GM19025 (cell line): ENCODE measurements at regions not wholly inside any gene's neighbourhood (a gene's known extent, or its start where the extent isn't known, plus 50 kb on each side); places are given as distances from the start of the nearest gene placed in this dataset.

Experiments
- ATAC-seq: cut with Tn5 transposase; IDR thresholded peaks from one replicate; pipeline ENCODE4 v1.9.1; 2021; ENCODE audit warnings: mild to moderate bottlenecking, low read depth, moderate library complexity; ENCODE audit not compliant: unreplicated experiment

DNA sequence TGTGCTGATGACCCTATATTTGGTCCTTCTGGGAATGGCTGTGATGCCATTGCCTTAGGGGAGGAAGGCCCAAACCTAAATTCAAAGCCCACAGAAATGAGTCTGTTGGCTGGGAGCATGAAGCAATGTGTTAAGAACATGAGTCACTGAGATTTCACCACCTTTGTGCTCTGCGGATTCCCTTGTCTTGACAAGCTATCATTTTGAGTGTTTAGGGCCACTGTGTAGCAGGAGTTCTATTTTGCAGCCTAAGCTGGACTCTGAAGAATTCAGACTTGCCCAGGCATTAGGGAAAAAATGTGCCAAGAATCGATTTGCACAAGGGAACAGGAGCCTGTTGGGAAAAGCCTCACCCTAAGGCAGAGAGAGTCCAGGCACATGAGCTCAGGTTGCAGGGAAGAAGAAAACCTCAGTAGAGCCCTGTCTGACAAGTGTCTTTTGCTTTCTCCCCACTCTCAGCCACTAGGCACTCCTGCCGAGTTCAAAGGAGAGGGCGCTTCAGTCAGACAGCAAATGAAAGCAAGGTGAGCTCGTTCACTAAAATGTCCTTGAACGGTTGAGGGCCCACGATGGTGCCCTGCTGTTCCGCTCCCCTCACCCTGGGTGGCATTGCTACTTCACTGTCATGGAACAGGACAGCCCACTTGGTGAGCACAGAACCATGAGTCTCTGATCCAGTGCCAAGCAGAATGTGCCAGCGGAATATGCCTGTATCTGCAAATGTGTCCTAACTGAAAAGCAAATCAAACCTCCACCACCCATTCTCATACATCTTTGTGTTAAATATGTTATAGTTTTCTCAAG lies 93.6 kb downstream of the PRLHR start:
- no peak for ATAC-seq

DNA sequence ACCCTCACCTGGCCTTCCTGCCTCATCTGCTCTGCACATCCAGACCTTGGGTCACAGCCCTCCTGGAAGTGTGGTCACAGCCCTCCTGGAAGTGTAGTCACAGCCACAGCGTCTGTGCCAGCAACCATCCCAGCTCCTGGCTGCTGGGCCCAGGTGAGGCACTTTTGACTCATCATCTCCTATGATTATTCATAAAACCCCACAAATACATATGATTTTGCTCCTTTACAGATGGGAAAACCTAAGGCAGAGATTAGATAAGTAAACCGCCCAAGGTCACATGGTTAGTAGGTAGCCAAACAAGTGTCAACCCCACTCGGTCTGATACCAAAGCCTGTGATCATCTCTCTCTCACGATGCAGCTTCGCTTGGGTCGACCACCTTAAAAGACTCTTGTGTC lies 94.3 kb downstream of the PRLHR start:
- ATAC-seq, result no peak

DNA sequence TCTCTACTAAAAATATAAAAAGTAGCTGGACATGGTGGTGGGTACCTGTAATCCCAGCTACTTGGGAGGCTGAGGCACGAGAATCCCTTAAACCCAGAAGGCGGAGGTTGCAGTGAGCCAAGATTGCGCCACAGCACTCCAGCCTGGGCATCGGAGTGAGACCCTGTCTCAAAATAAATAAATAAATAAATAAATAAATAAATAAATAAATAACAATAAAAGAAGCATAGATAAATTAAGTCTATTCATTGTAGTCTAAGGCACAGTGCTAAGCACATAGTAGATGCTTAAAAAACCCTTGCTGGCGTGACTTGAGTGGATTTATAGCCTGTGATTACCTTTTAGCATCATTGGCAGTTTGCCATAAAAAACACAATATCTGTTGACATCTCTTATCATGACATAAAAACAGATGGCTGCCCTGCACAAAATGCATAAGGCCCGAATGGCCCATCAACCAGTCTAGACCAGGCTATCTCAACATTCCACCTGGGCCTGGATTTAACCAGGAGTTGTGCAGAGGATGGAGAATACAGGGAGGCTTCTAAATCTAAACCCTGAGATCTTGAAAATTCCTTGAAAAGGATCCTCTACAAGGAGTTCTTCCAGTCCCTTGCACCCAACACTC lies 94.9 kb downstream of the PRLHR start:
- ATAC-seq, result no peak

DNA sequence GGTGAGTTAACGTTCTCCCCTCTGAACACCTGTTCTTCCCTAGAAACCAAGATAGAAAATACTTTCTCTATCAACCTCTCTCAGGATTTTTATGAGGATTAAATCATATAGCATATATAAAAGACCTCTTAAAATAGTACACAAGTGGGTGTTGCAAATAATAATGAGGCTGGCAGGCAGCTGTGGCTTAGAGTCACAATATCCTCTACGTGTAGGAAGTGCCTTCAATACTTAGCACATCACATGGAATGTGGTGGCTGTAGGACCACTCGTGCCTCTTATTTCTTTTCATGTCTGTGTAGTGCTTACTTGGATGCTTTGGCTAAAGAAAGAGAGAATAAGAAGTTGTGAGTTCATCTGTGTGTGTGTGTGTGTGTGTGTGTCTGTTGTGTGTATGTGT lies 96.3 kb downstream of the PRLHR start:
- no peak for ATAC-seq

DNA sequence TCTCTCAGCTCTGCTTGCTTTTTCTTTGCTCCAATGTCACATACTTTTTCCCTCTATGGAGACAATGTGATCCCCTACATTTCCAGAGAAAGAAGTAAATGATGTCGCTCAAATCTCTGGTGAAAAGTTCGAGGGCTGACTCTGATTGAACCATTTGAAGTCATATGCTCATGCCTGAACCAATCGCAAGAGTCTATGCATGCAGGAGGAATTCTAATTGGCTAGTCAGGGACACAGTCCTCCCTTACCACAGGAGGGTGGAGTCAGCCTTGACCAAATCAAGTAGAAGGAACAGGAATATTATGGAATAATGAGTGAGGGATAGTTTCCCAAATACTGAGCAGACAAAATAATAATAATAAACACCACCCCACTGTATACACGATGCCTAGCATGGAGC lies 96.8 kb downstream of the PRLHR start:
- no peak for ATAC-seq

DNA sequence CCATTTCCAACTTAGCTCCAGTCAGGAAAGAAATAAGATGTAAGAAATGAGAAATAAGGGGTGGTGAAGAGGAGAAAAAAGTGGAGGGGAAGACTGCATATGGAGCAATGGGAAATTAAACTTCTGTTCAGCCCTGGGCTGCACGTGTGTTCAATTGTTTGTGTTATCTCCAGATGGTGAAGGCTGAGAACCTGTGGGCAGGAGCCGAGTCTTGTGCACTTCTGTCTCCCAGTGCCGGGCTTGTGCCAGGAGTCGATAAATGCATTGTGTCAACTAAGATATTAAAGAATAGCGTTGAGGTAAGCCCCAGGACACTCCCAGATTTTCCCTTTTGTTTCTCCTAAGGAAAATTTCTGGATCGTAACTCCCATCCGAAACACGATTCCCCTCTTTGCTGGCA lies 98.2 kb downstream of the PRLHR start:
- ATAC-seq, result no peak

DNA sequence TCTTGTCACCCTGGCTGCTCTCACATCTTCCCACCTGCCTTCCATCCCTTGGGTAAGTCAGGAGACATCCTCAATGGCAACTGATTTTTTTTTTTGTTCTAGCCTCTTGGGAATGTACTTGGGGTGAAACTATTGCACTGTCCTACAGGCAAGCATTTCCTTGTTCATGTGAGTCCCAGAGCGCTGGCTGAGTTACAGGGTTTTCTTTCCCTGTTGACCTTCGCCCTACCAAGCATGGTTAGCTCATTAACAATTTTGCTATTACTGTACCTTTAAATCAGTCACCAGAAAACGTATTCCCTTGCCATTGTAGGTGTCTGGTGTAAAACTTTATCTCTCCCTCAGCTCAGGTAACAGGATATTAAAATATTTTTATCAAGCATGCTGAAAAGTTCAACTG lies 98.9 kb downstream of the PRLHR start:
- no peak for ATAC-seq

DNA sequence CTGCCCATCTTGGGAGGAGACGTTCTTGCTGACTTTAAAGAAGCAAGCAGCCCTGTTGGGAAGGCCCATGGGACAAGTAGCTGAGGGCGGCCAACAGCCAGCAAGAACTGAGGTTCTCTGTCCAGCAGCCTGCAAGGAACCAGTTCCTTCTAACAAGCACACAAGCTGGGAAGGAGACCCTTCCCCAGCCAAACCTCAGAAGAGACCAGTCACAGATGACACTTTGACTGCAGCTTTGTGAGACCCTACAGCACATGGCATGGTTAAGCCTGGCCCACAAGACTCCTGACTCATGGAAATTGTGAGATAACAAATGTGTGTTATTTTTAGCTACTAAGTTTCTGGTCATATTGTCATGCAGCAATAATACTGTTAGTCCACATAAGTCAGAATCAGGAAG lies 99.9 kb downstream of the PRLHR start:
- ATAC-seq, result no peak

DNA sequence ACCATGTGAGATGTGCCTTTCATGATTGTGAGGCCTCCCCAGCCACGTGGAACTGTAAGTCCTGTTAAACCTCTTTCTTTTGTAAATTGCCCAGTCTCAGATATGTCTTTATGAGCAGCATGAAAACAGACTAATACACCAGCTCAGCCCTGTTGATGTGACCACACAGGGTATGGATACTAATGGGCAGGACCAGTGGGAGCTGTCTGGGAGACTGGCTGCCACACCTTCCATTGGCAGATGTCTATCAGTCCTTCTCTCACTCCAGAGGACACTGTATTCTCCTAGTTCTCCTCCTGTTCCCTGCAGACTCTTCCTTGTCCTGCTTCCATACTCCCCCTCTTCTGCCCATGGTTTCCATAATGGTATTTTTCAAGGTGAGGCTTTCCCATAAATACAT lies 104.4 kb downstream of the PRLHR start:
- no peak for ATAC-seq

DNA sequence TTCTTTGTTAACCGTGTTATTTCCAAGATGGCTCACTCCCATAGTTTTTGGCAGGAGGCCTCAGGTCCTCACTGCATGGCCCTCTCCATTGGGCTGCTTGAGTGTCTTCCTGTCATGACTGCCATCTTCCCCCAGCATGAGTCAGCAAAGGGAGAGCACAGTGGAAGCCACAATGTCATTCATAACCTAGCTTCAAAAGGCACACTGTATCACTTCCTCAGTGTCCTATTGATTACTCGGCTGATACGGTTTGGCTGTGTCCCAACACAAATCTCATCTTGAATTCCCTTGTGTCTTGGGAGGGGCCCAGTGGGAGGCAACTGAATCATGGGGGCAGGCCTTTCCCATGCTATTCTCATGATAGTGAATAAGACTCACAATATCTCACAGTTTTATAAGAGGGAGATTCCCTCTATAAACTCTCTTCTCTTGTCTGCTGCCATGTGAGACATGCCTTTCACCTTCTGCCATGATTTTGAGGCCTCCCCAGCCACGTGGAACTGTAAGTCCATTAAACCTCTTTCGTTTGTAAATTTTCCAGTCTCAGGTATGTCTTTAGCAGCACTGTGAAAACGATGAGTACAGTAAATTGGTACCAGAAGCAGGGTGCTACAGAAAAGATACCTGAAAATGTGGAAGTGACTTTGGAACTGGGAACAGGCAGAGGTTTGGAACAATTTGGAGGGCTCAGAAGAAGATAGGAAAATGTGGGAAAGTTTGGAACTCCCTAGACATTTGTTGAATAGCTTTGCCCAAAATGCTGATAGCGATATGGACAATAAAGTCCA lies 106.5 kb downstream of the PRLHR start:
- no peak for ATAC-seq

DNA sequence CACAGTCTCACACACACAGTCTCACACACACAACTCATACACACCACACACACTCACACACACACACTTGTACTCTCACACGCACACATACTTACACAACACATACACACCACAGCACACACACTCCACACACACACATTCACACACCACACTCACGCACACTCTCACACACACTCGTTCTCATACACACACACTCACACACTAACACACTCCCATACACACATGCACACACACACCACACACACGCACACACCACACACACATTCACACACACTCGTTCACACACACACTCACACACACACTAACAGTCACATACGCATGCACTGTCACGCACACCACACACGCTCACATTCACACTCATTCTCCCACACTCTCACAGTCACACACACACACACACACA lies 109.8 kb downstream of the PRLHR start:
- ATAC-seq, result no peak

DNA sequence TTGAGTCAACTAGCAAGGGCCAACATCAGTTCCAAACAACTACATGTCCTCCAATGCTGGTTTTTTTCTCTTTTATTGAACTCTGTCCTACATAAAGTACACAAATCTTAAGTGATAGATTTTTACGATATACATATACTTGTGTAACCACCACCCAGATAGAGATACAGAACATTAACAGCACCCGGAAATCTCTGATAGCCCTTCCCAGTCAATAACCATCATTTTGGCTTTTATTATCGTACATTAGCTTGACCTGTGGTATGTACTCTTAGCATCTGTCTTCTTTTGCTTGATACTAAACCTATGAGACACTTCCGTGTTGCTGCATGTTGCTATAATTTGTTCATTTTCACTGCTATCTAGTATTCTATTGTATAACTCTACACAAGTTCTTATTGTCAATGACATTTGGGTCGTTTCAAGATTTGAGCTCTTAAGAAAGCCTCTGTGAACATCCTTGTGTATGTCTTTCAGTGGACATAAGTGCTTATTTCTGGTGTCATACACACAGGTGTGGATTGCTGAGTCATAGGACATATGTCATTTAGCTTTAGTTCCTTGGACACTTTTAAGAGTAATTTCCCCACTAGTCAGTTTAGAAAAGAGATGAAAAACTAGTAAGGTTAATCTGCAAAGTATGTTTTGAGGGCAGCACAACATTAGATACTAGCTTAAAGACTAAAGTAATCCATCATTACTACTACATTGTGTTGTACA lies 111.1 kb downstream of the PRLHR start:
- ATAC-seq, result no peak

DNA sequence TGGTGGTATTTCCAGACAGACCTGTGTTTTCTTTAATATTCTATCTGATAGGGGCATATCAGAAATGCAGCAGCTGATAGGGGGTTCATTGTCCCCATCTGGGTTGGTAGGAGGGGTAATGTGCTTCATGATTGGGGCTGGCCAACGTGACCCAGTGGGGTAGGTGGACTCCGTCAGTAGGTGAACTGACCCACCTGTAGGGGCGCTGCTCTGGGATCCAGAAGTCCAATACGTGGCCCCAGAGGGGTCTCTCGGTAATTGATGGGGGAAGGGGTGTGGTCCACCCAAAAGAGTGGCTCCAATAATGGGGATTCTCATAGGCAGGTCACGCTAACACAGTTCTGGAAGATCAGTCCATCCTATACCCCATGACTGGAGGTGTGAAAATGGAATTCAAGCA lies 112.0 kb downstream of the PRLHR start:
- ATAC-seq, result no peak

DNA sequence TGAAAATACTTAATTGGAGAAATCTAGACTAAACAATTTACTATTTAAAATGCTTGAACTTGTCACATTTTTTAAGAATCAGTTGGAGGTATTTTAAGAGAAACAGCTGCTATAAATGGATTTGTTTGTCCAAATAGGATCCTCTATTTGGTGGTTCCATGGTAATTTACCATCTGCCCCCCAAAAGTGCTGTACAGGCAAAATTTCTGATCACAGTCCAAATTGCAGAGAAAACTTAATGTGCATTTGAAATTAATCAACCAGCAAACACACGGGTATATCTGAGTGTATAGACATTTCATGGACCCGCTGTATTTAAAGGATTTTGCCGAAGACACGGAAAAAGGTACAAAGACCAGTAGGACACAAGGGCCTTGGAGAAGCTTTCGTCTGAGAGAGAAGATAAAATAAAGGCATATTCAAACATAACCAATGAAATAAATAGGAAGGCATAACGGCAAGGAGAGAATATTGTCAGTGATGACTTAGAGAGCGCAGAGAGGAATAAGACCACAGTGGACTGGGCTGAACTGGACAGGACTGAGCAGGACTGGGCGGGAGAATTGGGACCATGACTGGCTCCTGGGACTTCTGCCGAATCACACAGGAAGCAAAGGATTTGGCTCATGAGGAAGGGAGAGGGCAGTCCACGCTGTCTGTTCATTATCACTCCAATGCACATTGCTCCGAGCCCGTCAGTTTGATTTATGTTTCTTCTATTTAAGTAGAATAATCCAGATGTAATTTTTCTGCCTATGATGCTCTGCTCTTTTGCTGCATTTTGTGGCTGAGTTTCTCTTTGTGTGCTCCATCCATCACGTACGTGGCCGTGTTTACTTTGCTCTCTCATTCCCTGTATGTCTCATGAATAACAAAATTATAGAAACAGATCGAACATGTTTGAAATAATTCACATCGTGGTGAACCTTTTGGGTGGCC lies 112.8 kb downstream of the PRLHR start:
- no peak for ATAC-seq

DNA sequence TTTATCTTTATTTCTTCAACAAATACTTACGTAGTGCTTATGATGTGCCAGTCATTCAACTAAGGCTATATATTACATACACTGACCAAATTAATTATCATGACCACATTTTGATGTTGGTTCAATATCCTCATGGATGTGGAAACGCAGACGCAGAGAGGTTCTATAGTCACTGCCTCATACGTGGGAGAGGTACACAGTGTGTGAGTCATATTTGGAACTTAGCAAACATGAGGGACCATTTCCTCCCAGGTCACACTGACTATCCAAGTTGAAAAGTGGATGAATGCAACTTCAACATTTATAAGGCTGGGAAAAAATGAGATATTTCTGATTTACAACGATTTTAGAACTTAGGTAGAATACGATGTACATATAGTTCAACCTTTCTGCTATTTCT lies 113.6 kb downstream of the PRLHR start:
- ATAC-seq, result no peak

DNA sequence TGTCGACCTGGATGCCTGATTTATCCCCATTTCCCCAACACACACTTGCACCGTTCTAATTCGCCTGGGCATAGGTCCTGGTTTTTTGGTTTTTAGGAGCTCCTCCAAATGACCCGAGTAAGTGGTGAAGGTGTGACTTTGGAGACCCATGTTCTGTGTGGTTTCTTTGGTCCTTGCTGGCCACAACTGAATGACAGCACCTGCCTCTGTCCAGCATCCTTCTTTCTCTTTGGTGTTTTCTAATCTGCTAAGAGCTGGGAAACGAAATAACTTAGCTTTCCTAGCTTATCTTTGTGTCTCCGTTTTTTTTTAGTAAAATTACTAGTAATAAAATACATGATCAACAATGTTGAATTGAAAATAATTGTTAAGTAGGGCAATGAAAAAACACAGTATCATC lies 120.2 kb downstream of the PRLHR start:
- no peak for ATAC-seq

DNA sequence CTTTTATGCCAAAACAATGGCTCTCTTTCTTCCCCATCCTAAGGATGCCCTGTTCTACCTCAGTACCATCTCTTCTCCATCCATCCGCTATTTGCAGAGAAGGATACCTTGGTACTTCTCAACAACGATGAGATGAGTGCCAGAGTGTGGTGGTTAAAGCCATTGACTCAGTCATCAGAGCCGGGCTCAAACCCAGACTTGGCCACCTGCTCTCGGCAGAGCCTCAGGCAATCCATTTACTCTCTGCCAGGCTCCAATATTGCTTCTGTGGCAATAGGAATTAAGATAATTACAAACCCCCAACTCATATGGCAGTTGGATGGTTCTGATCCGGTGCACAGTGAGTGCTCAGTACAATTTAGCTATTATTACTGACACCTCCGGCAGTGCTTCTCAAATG lies 121.3 kb downstream of the PRLHR start:
- ATAC-seq, result no peak

DNA sequence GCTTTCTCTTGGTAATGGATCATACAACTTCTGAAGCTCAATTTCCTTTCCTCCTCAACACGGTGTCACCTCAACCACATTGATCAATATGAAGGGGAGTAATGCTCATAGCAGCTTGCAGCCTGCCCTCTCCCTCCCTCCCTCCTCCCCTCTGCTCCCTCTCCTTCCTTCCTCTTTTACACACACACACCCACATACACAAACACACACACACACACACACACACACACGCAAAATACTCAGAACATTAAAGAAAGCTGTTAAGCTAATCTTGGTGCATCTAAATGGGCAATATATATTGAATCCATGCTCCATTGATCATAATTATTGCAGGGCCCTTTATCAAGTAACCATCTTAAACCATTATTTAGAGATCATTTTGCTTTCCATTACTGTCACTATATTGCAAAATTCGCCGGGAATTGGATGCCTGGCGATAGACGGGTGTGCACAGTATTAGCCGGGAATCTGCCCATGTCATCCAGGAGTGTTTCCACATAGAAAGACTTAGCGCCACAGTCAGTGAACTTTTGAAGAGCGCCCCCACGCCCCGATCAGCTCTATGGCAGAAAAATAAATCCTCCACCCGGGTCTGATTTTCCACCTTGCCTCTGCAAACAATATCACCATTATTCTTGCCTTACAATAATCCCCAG lies 122.0 kb downstream of the PRLHR start:
- ATAC-seq, result no peak
